ENCODE measurements at regions not wholly inside any gene's neighbourhood (a gene's known extent, or its start where the extent isn't known, plus 50 kb on each side); places are given as distances from the start of the nearest gene placed in this dataset.
"Not testable (repeated sequence)": the region's sequence is repeated elsewhere in the genome, so short reads cannot be mapped to it uniquely, and the experiment has no call there.

DNA sequence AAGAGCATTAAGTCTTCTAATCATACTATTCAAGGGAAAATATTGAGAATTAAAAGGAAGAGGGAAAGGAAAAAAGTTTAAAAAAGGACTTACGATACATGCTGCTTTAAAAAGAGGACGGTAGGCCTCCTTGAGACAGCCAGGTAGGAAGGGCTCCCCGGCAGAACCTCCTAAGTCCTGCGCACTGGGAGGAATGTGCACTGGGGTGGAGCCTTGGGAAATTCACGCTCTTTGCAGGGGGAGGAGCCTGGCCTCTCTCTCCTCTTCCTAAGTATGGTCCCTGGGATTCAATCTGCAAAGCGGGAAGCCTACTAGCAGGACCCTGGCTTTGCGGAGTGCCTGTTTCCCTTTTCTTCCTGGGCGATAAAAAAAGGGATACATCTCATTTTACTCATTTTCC lies 553.0 kb downstream of the RPS29 start:
- no peak for ATAC-seq
- TF ChIP-seq ZNF565 (CRISPR knock-in tag; conservative IDR thresholded peaks at IDR 0.05; ENCODE audit: low read depth) (no peak), RARB (CRISPR knock-in tag; IDR thresholded peaks at IDR 0.05) (no peak), GLIS3 (CRISPR knock-in tag; IDR thresholded peaks at IDR 0.05) (no peak), ZFP3 (CRISPR knock-in tag; IDR thresholded peaks at IDR 0.05) (no peak), ZNF70 (CRISPR knock-in tag; IDR thresholded peaks at IDR 0.05) (no peak), ZC3H10 (CRISPR knock-in tag; IDR thresholded peaks at IDR 0.05) (no peak), CSDC2 (CRISPR knock-in tag; IDR thresholded peaks at IDR 0.05) (no peak), BACH2 (CRISPR knock-in tag; IDR thresholded peaks at IDR 0.05; ENCODE audit: borderline replicate concordance) (no peak), ZFP30 (CRISPR knock-in tag; IDR thresholded peaks at IDR 0.05) (no peak)
- TF ChIP-seq, protein P1, sequence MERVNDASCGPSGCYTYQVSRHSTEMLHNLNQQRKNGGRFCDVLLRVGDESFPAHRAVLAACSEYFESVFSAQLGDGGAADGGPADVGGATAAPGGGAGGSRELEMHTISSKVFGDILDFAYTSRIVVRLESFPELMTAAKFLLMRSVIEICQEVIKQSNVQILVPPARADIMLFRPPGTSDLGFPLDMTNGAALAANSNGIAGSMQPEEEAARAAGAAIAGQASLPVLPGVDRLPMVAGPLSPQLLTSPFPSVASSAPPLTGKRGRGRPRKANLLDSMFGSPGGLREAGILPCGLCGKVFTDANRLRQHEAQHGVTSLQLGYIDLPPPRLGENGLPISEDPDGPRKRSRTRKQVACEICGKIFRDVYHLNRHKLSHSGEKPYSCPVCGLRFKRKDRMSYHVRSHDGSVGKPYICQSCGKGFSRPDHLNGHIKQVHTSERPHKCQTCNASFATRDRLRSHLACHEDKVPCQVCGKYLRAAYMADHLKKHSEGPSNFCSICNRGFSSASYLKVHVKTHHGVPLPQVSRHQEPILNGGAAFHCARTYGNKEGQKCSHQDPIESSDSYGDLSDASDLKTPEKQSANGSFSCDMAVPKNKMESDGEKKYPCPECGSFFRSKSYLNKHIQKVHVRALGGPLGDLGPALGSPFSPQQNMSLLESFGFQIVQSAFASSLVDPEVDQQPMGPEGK (CRISPR knock-in tag; IDR thresholded peaks at IDR 0.05; ENCODE audit: borderline replicate concordance), result no peak
- TF ChIP-seq, protein P2, sequence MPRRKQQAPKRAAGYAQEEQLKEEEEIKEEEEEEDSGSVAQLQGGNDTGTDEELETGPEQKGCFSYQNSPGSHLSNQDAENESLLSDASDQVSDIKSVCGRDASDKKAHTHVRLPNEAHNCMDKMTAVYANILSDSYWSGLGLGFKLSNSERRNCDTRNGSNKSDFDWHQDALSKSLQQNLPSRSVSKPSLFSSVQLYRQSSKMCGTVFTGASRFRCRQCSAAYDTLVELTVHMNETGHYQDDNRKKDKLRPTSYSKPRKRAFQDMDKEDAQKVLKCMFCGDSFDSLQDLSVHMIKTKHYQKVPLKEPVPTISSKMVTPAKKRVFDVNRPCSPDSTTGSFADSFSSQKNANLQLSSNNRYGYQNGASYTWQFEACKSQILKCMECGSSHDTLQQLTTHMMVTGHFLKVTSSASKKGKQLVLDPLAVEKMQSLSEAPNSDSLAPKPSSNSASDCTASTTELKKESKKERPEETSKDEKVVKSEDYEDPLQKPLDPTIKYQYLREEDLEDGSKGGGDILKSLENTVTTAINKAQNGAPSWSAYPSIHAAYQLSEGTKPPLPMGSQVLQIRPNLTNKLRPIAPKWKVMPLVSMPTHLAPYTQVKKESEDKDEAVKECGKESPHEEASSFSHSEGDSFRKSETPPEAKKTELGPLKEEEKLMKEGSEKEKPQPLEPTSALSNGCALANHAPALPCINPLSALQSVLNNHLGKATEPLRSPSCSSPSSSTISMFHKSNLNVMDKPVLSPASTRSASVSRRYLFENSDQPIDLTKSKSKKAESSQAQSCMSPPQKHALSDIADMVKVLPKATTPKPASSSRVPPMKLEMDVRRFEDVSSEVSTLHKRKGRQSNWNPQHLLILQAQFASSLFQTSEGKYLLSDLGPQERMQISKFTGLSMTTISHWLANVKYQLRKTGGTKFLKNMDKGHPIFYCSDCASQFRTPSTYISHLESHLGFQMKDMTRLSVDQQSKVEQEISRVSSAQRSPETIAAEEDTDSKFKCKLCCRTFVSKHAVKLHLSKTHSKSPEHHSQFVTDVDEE (CRISPR knock-in tag; IDR thresholded peaks at IDR 0.05), result no peak
- TF ChIP-seq, protein P3, sequence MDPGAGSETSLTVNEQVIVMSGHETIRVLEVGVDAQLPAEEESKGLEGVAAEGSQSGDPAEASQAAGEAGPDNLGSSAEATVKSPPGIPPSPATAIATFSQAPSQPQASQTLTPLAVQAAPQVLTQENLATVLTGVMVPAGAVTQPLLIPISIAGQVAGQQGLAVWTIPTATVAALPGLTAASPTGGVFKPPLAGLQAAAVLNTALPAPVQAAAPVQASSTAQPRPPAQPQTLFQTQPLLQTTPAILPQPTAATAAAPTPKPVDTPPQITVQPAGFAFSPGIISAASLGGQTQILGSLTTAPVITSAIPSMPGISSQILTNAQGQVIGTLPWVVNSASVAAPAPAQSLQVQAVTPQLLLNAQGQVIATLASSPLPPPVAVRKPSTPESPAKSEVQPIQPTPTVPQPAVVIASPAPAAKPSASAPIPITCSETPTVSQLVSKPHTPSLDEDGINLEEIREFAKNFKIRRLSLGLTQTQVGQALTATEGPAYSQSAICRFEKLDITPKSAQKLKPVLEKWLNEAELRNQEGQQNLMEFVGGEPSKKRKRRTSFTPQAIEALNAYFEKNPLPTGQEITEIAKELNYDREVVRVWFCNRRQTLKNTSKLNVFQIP (CRISPR knock-in tag; IDR thresholded peaks at IDR 0.05; ENCODE audit: borderline replicate concordance, low read depth), result no peak
- TF ChIP-seq, protein P4, sequence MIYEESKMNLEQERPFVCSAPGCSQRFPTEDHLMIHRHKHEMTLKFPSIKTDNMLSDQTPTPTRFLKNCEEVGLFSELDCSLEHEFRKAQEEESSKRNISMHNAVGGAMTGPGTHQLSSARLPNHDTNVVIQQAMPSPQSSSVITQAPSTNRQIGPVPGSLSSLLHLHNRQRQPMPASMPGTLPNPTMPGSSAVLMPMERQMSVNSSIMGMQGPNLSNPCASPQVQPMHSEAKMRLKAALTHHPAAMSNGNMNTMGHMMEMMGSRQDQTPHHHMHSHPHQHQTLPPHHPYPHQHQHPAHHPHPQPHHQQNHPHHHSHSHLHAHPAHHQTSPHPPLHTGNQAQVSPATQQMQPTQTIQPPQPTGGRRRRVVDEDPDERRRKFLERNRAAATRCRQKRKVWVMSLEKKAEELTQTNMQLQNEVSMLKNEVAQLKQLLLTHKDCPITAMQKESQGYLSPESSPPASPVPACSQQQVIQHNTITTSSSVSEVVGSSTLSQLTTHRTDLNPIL (CRISPR knock-in tag; IDR thresholded peaks at IDR 0.05; ENCODE audit: low read depth), result no peak

DNA sequence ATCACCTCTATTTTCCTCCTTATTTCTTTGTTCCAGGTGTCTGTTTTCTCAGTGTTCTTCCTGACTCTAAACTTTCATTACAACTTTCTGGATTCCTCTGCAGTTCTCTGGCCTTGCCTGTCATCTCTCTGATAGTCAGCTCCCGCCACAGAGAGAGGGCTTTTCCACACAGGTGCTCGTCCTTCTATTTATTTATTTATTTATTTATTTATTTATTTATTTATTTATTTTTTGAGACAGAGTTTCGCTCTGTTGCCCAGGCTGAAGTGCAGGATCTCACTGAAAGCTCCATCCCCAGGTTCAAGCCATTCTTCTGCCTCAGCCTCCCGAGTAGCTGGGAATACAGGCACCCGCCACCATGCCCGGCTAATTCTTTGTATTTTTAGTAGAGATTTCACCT lies 554.5 kb downstream of the RPS29 start:
- ATAC-seq, result not testable (repeated sequence)

DNA sequence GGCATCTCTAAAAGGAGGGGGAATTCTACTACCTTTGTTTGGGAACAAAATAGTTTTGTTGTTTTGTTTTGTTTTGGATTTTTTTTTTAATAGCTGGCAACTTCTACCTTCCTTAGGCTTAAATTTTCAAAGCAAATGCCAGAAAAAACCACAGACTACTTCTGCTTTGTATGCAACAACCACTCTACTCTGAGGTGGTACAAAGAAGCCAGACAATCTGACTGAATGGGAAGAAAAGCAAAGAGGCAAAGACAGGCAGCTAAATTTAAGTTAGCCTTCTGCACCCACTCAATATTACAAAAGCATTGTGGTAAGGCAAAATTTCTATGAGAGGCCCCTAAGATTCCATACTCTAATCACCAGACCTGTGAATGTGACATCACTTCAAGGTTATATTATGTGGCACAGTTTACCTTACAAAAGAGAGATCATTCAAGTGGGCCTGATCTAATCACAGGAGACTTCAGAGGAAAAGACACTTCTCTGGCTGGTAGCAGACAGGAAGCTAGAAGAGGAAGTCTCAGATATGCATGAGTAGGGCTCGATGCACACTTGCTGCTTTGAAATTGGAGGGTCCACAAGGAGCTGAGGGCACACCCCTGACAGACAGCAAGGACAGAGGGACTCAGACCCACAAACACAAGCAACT lies 566.6 kb downstream of the RPS29 start:
- no peak for ATAC-seq
- TF ChIP-seq ISL1 (CRISPR knock-in tag; IDR thresholded peaks at IDR 0.05) (no peak), GLIS3 (CRISPR knock-in tag; IDR thresholded peaks at IDR 0.05) (no peak), TOX (CRISPR knock-in tag; IDR thresholded peaks at IDR 0.05; ENCODE audit: borderline replicate concordance) (no peak), RARB (CRISPR knock-in tag; IDR thresholded peaks at IDR 0.05) (no peak), SNAI2 (CRISPR knock-in tag; IDR thresholded peaks at IDR 0.05) (no peak), OSR1 (CRISPR knock-in tag; IDR thresholded peaks at IDR 0.05) (no peak), ZC3H10 (CRISPR knock-in tag; IDR thresholded peaks at IDR 0.05) (no peak), ZFP30 (CRISPR knock-in tag; IDR thresholded peaks at IDR 0.05) (no peak), CSDC2 (CRISPR knock-in tag; IDR thresholded peaks at IDR 0.05) (no peak), ZNF565 (CRISPR knock-in tag; conservative IDR thresholded peaks at IDR 0.05; ENCODE audit: low read depth) (no peak), ZNF8 (CRISPR knock-in tag; IDR thresholded peaks at IDR 0.05) (no peak), ZNF70 (CRISPR knock-in tag; IDR thresholded peaks at IDR 0.05) (no peak), BACH2 (CRISPR knock-in tag; IDR thresholded peaks at IDR 0.05; ENCODE audit: borderline replicate concordance) (no peak), ARNTL (CRISPR knock-in tag; IDR thresholded peaks at IDR 0.05; ENCODE audit: borderline replicate concordance, low read depth) (no peak)
- TF ChIP-seq, protein P5, sequence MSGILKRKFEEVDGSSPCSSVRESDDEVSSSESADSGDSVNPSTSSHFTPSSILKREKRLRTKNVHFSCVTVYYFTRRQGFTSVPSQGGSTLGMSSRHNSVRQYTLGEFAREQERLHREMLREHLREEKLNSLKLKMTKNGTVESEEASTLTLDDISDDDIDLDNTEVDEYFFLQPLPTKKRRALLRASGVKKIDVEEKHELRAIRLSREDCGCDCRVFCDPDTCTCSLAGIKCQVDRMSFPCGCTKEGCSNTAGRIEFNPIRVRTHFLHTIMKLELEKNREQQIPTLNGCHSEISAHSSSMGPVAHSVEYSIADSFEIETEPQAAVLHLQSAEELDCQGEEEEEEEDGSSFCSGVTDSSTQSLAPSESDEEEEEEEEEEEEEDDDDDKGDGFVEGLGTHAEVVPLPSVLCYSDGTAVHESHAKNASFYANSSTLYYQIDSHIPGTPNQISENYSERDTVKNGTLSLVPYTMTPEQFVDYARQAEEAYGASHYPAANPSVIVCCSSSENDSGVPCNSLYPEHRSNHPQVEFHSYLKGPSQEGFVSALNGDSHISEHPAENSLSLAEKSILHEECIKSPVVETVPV (CRISPR knock-in tag; IDR thresholded peaks at IDR 0.05), result no peak
- TF ChIP-seq, protein P1 (CRISPR knock-in tag; IDR thresholded peaks at IDR 0.05; ENCODE audit: borderline replicate concordance), result no peak
- TF ChIP-seq, protein P2 (CRISPR knock-in tag; IDR thresholded peaks at IDR 0.05), result no peak
- TF ChIP-seq, protein P3 (CRISPR knock-in tag; IDR thresholded peaks at IDR 0.05; ENCODE audit: borderline replicate concordance, low read depth), result no peak

All from SK-N-SH treated with all-trans-retinoic acid at 6 μM for 48 hours (cell line).